ENCODE measurements at regions not wholly inside any gene's neighbourhood (a gene's known extent, or its start where the extent isn't known, plus 50 kb on each side); places are given as distances from the start of the nearest gene placed in this dataset.

GRCh38 chr2:83420993-83421392 lies 1038.1 kb downstream of the SUCLG1 start:
- TF ChIP-seq CTCF (IDR thresholded peaks at IDR 0.05) (no peak), POLR2A (IDR thresholded peaks at IDR 0.05) (no peak), POLR2AphosphoS5 (IDR thresholded peaks at IDR 0.05) (no peak), EP300 (IDR thresholded peaks at IDR 0.05) (no peak)
